NB4 (cell line): ENCODE measurements at regions not wholly inside any gene's neighbourhood (a gene's known extent, or its start where the extent isn't known, plus 50 kb on each side); places are given as distances from the start of the nearest gene placed in this dataset.
"Not testable (repeated sequence)": the region's sequence is repeated elsewhere in the genome, so short reads cannot be mapped to it uniquely, and the experiment has no call there.

Experiments used
- DNase-seq: peaks from one replicate; pipeline ENCODE4 v3.0.0; 2010; ENCODE audit warnings: low read depth
- H3K4me3 ChIP-seq: one replicate; pipeline ENCODE4 v1.5.1; 2011; ENCODE audit warnings: mild to moderate bottlenecking, low read depth, low read length, moderate library complexity
- MYC ChIP-seq: IDR thresholded peaks from 2 replicates; pipeline ENCODE4 v1.6.1; 2011; ENCODE audit warnings: low read depth, low read length
- POLR2A ChIP-seq: IDR thresholded peaks from 2 replicates; pipeline ENCODE4 v1.6.1; 2011; ENCODE audit warnings: mild to moderate bottlenecking; ENCODE audit not compliant: insufficient read length; ENCODE audit errors: extremely low read depth
- TF ChIP-seq, protein P1 (sequence below): IDR thresholded peaks from one replicate; pipeline ENCODE4 v1.5.1; 2012; ENCODE audit warnings: low read depth, low read length
- TF ChIP-seq, protein P2 (sequence below): IDR thresholded peaks from 2 replicates; pipeline ENCODE4 v1.6.1; 2011; ENCODE audit warnings: low read depth, low read length

DNA sequence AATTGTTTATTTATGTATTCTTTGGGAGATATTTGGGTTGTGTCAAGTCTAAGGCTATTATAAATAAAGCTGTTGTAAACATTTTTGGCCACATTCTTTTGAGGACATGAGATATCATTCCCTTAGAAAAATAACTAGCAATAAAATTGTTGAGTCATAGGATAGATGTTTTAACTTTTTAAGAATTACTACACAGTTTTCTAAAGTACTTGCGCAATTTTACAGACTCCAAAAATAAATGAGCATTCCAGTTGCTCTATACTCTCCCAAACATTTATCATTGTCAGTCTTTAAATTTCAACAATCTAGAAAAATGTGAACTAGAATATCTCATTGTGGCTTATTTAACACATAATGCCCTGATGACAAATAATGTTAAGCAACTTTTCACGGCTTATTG, 189.1 kb upstream of the ADGRL3 start:
- no peak overlapping the region for H3K4me3 ChIP-seq
- DNase-seq = no peak
- TF ChIP-seq MYC (no peak), POLR2A (no peak)
- TF ChIP-seq, protein P1, sequence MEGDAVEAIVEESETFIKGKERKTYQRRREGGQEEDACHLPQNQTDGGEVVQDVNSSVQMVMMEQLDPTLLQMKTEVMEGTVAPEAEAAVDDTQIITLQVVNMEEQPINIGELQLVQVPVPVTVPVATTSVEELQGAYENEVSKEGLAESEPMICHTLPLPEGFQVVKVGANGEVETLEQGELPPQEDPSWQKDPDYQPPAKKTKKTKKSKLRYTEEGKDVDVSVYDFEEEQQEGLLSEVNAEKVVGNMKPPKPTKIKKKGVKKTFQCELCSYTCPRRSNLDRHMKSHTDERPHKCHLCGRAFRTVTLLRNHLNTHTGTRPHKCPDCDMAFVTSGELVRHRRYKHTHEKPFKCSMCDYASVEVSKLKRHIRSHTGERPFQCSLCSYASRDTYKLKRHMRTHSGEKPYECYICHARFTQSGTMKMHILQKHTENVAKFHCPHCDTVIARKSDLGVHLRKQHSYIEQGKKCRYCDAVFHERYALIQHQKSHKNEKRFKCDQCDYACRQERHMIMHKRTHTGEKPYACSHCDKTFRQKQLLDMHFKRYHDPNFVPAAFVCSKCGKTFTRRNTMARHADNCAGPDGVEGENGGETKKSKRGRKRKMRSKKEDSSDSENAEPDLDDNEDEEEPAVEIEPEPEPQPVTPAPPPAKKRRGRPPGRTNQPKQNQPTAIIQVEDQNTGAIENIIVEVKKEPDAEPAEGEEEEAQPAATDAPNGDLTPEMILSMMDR = no peak
- TF ChIP-seq, protein P2, sequence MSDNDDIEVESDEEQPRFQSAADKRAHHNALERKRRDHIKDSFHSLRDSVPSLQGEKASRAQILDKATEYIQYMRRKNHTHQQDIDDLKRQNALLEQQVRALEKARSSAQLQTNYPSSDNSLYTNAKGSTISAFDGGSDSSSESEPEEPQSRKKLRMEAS = no peak

DNA sequence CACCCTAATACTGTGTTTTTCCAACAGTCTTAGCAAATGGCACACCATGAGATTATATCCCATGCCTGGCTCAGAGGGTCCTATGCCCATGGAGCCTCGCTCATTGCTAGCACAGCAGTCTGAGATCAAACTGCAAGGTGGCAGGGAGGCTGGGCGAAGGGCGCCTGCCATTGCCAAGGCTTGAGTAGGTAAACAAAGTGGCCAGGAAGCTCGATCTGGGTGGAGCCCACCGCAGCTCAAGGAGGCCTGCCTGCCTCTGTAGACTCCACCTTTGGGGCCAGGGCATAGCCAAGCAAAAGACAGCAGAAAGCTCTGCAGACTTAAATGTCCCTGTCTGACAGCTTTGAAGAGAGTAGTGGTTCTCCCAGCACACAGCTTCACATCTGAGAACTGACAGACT, 188.2 kb upstream of the ADGRL3 start:
- not testable (repeated sequence) for H3K4me3 ChIP-seq, DNase-seq

DNA sequence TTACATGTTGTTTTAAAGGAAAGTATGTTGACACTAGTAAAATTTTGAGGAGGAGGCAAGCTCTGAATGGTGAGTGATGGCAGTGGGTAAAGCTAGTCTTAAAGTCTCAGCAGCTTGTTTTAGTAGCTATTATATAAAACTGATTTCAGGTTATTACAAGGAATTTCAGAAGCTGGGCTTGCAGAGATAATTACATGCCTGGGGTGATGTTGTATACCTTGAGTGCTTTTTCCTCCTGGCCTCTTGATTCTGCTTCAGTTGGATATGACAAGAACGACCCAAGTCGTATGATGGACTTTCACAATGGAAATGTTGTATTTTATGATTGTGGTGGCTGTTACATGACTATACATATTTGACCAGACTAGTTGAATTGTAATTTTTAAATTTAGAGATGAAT, 175.5 kb upstream of the ADGRL3 start:
- no peak overlapping the region for H3K4me3 ChIP-seq
- TF ChIP-seq, protein P2 = no peak
- no peak for TF ChIP-seq POLR2A
- TF ChIP-seq, protein P1 = no peak
- TF ChIP-seq MYC = no peak
- no peak for DNase-seq

DNA sequence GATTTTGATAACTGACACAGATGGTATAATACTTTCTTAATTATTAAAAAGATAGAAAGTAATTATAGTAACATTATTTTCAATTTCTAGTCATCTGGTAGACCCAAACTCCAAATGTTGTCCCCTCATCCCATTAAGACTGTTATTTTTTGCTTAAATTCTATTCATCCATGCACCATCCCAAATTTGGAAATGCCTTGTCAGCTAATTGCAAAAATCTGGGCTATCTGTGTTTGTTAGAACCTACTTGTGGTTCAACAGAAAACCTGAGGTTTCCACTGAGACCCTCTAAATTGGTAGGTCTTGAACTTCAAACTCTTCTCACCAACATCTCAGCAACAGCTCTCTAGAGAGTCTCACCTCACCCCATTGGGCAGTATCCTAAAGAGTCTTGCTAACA, 172.2 kb upstream of the ADGRL3 start:
- DNase-seq = no peak
- TF ChIP-seq, protein P2 = no peak
- TF ChIP-seq POLR2A = no peak
- TF ChIP-seq MYC = no peak

DNA sequence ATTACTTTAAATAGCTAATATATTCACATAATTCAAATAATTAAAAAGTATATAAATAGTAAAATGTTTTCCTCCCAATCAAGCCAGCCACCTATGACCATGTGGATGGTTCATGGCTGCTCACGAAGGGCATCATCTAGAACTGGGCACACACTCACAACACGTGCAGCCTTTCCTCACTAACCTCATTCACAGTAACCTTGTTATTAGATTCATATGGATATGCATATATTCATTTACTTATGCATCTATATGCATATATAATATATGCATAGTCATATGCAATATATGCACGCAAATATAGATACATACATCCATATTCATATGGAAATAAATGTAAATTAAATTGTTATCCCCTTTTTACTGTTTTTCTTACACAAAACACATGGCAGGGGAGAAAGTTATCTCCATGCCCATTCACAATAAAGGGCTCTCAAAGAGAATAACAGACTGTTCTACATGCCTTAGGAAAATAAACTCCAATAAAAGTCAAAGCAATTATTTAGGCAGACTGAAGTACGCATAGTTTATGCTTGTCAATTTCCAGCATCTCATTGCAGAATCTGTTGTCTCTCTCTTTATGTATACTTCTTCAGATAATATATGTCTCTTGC, 163.9 kb upstream of the ADGRL3 start:
- no peak for DNase-seq
- H3K4me3 ChIP-seq = no peak overlapping the region
- TF ChIP-seq, protein P1 = no peak
- TF ChIP-seq MYC = no peak
- no peak for TF ChIP-seq POLR2A
- TF ChIP-seq, protein P2 = no peak

More for the DNA sequence above, 172.2 kb upstream of the ADGRL3 start:
- no peak overlapping the region for H3K4me3 ChIP-seq

DNA sequence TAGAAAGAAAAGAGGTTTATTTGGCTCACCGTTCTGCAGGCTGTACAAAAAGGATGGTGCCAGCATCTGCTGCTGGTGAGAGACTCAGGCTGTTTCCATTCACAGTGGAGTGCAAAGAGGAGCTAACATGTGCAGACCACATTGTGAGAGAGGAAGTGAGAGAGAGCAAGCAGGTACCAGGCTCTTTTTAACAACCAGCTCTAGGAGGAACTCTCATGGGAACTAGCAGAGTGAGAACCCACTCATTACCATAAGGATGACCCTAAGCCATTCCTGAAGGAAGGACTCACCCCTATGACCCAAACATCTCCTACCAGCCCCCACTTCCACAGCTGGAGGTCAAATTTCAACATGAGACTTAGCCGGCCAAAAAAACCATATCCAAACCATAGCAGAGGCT, 158.6 kb upstream of the ADGRL3 start:
- no peak for DNase-seq
- H3K4me3 ChIP-seq = no peak overlapping the region
- TF ChIP-seq, protein P1 = no peak
- TF ChIP-seq POLR2A (no peak), MYC (no peak)
- TF ChIP-seq, protein P2 = no peak

DNA sequence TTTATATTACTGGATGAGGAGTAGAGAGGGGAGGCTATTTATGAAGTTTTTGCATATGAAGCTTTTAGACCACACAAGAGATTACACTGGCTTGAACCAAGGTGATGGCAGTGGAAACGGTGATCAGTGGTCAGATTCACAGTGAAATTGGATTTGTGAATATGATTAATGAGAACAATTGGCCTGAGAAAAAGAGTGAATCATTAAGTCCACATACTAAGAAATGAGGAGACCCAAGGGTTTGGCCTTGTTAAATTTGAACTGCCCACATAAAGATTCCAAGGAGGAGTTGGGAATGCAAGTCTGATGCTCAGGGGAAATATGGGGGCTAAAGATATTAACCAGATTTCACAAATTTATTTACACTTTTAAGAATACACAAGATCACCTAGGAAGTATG, 155.3 kb upstream of the ADGRL3 start:
- H3K4me3 ChIP-seq = no peak overlapping the region
- no peak for DNase-seq
- TF ChIP-seq, protein P2 = no peak
